Spleen (tissue), 7 donors: ENCODE measurements at regions not wholly inside any gene's neighbourhood (a gene's known extent, or its start where the extent isn't known, plus 50 kb on each side); places are given as distances from the start of the nearest gene placed in this dataset.

ENCODE experiments used
- POLR2AphosphoS5 ChIP-seq, 3 donors: sonication (generic); formaldehyde crosslinking; IDR thresholded peaks; one replicate each; pipeline ENCODE4 v1.5.1; 2017; ENCODE audit warnings: antibody characterized with exemption in 3 of 3
- TF ChIP-seq, protein P1 (sequence below), 11 experiments: fragments of 200-600 bp in 7 of 11; fragments of 450-650 bp in 4 of 11; sonication (generic) in 4 of 11; IDR thresholded peaks in 8 of 11; conservative IDR thresholded peaks in 3 of 11; 1 replicate in 7 of 11; 2 replicates in 4 of 11; pipeline versions ENCODE4 v1.4.0 to v1.8.0; 2016 to 2021; ENCODE audit warnings: antibody characterized with exemption in 11 of 11, inconsistent platforms in 4 of 11, mild to moderate bottlenecking in 1 of 11
- donor health status: DM: no; HTN: no; CAD: no; lungs with moderate emphysema.
- donor health status: DM: no; HTN: no; CAD: no.
- donor health status: DM: no; HTN: no; CAD: no.

DNA sequence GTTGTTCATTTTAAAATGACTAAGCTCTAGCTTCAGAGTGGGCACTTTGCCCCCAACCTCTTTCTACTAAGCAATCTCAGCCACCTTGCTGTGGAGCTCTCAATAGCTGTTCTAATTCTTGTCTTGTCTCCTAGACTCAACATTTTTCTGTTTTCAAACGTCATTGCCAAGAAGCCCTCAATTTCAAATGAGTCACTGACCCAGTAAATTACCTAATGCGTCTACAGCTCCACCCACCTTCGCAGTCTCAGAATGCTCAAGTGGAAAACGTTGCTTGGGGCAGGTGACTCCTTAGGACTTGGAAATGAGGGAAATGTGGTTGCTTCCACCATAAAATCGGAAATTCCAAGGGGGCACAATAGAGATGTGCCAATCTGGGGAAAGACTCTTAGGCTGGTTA is 59.0 kb downstream of the ING2 start:
- TF ChIP-seq POLR2AphosphoS5 (IDR thresholded peaks at IDR 0.05) = no peak
- TF ChIP-seq, protein P1, sequence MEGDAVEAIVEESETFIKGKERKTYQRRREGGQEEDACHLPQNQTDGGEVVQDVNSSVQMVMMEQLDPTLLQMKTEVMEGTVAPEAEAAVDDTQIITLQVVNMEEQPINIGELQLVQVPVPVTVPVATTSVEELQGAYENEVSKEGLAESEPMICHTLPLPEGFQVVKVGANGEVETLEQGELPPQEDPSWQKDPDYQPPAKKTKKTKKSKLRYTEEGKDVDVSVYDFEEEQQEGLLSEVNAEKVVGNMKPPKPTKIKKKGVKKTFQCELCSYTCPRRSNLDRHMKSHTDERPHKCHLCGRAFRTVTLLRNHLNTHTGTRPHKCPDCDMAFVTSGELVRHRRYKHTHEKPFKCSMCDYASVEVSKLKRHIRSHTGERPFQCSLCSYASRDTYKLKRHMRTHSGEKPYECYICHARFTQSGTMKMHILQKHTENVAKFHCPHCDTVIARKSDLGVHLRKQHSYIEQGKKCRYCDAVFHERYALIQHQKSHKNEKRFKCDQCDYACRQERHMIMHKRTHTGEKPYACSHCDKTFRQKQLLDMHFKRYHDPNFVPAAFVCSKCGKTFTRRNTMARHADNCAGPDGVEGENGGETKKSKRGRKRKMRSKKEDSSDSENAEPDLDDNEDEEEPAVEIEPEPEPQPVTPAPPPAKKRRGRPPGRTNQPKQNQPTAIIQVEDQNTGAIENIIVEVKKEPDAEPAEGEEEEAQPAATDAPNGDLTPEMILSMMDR (IDR thresholded peaks at IDR 0.05 in 8 of 11, conservative IDR thresholded peaks at IDR 0.05 in 3 of 11) = no peak
